ENCODE measurements at regions not wholly inside any gene's neighbourhood (a gene's known extent, or its start where the extent isn't known, plus 50 kb on each side); places are given as distances from the start of the nearest gene placed in this dataset.

GRCh38 chr12:103140286-103140685 lies 182.8 kb downstream of the ASCL1 start:
- TF ChIP-seq GTF2F1 (IDR thresholded peaks at IDR 0.05; ENCODE audit: low read depth, low read length) (no peak), ZNF561 (CRISPR knock-in tag; conservative IDR thresholded peaks at IDR 0.05) (no peak), MAX (CRISPR knock-in tag; IDR thresholded peaks at IDR 0.05) (no peak), POLR2AphosphoS5 (IDR thresholded peaks at IDR 0.05; ENCODE audit: control insufficient read depth, insufficient read depth, low read depth, low read length) (no peak), DDX20 (tag; IDR thresholded peaks at IDR 0.05; ENCODE audit: low read depth) (no peak), ZNF212 (CRISPR knock-in tag; IDR thresholded peaks at IDR 0.05) (no peak)
- TF ChIP-seq, protein P1, sequence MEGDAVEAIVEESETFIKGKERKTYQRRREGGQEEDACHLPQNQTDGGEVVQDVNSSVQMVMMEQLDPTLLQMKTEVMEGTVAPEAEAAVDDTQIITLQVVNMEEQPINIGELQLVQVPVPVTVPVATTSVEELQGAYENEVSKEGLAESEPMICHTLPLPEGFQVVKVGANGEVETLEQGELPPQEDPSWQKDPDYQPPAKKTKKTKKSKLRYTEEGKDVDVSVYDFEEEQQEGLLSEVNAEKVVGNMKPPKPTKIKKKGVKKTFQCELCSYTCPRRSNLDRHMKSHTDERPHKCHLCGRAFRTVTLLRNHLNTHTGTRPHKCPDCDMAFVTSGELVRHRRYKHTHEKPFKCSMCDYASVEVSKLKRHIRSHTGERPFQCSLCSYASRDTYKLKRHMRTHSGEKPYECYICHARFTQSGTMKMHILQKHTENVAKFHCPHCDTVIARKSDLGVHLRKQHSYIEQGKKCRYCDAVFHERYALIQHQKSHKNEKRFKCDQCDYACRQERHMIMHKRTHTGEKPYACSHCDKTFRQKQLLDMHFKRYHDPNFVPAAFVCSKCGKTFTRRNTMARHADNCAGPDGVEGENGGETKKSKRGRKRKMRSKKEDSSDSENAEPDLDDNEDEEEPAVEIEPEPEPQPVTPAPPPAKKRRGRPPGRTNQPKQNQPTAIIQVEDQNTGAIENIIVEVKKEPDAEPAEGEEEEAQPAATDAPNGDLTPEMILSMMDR (IDR thresholded peaks at IDR 0.05 in 2 of 3, conservative IDR thresholded peaks at IDR 0.05 in 1 of 3; ENCODE audit: insufficient read depth in 2 of 3, low read depth in 1 of 3, low read length in 3 of 3), result no peak
- TF ChIP-seq, protein P2, sequence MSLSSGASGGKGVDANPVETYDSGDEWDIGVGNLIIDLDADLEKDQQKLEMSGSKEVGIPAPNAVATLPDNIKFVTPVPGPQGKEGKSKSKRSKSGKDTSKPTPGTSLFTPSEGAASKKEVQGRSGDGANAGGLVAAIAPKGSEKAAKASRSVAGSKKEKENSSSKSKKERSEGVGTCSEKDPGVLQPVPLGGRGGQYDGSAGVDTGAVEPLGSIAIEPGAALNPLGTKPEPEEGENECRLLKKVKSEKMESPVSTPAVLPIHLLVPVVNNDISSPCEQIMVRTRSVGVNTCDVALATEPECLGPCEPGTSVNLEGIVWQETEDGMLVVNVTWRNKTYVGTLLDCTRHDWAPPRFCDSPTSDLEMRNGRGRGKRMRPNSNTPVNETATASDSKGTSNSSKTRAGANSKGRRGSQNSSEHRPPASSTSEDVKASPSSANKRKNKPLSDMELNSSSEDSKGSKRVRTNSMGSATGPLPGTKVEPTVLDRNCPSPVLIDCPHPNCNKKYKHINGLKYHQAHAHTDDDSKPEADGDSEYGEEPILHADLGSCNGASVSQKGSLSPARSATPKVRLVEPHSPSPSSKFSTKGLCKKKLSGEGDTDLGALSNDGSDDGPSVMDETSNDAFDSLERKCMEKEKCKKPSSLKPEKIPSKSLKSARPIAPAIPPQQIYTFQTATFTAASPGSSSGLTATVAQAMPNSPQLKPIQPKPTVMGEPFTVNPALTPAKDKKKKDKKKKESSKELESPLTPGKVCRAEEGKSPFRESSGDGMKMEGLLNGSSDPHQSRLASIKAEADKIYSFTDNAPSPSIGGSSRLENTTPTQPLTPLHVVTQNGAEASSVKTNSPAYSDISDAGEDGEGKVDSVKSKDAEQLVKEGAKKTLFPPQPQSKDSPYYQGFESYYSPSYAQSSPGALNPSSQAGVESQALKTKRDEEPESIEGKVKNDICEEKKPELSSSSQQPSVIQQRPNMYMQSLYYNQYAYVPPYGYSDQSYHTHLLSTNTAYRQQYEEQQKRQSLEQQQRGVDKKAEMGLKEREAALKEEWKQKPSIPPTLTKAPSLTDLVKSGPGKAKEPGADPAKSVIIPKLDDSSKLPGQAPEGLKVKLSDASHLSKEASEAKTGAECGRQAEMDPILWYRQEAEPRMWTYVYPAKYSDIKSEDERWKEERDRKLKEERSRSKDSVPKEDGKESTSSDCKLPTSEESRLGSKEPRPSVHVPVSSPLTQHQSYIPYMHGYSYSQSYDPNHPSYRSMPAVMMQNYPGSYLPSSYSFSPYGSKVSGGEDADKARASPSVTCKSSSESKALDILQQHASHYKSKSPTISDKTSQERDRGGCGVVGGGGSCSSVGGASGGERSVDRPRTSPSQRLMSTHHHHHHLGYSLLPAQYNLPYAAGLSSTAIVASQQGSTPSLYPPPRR (CRISPR knock-in tag; IDR thresholded peaks at IDR 0.05; ENCODE audit: borderline replicate concordance), result no peak
